ENCODE measurements at regions not wholly inside any gene's neighbourhood (a gene's known extent, or its start where the extent isn't known, plus 50 kb on each side); places are given as distances from the start of the nearest gene placed in this dataset.
"Not testable (repeated sequence)": the region's sequence is repeated elsewhere in the genome, so short reads cannot be mapped to it uniquely, and the experiment has no call there.

DNA sequence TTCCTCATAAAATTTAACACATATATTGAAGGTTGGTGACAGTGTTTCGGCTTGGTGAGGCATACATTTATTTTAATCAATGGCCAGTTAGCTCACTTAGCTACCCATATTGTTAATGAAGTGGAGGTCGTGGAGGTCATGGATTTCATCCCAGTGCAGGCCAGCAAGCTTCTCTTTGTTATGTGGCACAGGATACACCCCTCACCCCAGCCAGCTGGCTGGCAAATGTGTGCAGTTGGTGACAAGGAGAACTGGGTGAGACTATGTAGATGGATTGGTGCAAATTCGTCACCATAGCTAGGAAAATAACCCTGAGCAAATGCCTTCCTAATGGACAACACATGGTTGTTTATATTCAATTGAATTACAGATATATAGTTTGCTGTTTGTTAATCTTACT is 50.5 kb upstream of the FOXP2 start:
- DNase-seq (ENCODE audit: low spot score in 2 of 2) (no peak), FAIRE-seq (no peak)

DNA sequence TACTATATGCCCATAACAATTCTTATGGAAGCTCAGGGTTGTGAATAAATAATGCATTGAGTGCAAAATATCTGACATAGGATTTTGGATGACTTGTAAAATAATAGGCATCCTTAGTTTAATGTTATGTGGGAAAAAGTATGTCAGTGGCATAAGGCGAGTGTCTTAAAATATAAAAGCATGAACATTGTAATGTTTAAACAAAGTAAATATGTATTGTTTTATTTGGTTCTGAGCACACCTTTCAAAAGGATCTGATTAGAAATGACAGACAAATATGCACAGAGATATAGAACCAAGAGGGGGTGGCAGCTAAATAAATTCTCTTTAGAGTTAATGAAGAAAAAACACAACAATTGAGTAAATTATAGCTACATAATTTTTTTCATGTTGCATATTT is 51.3 kb upstream of the FOXP2 start:
- no peak for FAIRE-seq

DNA sequence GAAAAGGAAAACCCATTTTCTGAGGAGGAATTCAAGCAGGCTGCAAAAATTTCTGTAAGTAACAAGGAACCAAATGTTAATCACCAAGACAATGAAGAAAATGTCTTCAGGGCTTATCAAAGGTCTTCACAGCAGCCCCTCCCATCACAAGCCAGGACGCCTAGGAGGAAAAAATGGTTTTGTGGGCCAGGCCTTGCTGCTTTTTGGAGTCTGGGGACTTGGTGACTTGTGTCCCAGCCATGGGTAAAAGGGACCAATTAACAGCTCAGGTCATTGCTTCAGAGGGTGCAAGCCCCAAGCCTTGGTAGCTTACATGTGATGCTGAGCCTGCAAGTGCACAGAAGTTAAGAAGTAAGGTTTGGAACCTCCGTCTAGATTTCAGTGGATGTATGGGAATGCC is 55.7 kb upstream of the FOXP2 start:
- DNase-seq (ENCODE audit: low spot score in 2 of 2) = no peak
- FAIRE-seq = no peak

More for the DNA sequence above, 51.3 kb upstream of the FOXP2 start:
- DNase-seq (ENCODE audit: low spot score in 2 of 2) = no peak

DNA sequence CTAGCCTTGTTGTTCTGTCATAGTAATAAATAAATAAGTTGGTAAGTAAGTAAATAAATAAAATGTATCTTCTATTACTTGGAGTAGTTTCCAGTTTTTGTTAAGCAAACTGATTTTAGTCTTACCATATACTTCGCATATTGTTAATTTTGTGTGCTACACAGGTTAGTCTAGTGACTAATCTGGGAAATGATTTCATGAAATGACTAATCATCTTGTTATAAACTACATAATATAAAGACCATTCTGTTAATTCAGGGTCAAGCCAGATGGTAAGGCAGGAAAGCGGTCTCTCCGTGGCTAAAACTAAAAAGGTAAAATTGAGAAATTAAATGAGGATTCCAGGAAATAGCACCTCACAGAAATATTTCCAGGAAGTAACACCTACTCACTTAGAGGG is 58.5 kb upstream of the FOXP2 start:
- DNase-seq (ENCODE audit: low spot score in 2 of 2) (no peak), FAIRE-seq (no peak)

DNA sequence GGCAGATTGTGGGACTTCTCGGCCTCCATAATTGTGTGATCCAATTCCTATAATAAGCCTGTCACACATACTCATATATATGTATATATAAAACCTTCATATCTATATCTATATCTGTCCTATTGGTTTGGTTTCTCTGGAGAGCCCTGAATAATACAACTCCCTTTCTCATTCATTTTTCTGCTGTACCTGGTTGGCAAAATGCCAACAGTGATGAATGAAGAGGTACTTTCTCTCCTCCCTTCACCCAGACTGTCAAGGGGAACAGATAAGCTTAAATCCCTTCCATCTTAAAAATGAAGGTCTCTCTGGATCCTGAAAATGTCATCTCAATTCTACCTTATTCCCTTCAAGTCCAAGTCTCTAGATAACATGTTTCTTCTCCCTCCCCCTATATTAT is 60.3 kb upstream of the FOXP2 start:
- FAIRE-seq (no peak), DNase-seq (ENCODE audit: low spot score in 2 of 2) (no peak)

DNA sequence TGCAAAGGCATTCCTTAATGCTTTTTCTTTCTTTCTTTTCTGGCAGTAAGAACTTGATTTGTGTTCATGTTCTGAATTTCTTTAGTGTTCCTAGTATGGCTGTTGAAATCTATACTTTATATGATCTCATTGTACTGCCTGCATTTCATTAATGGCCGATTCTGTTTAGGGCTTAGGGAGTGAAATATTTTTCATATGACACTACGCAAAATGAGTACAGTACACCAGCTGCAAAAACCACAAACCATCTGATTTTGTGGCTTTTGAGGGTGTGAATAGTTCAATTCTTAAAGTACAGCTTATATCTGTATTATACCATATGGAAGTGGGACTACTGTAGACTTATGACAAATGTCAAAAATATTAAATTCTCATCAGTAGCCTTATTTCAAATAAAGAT is 69.1 kb upstream of the FOXP2 start:
- DNase-seq (ENCODE audit: low spot score in 2 of 2) (no peak), FAIRE-seq (no peak)

DNA sequence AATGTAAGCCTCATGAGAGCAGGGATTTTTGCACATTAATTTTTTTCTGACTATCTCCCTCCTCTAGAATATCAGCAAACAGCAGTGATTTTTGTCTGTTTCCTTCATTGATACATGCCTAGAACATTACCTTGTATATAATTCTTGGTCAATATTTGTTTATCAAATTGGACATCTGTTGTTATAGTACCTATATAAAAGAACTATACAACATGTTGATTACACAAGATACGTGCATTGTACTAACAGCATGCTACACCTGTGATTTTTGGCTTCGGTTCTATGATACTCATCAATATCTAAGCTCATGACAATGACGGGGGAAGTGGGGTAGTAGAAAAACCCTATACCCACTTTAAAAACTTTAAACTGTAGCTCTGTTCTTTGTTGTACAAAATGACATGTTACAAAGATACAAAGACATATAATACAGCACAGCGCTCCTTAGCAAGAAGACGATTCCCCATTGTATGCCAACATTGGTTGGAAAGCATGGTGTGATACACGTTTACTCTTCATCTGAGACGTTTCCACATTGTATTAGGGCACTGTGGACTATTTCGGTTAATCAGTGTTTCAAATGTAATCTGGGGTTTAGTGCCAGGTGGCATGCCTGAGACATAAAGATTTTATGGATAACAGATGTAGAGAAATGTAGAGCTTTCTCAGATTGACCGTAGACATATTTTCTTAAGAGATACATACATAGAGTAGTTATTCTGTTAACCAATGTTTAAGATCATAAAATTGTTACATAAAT is 70.5 kb upstream of the FOXP2 start:
- FAIRE-seq (no peak), DNase-seq (ENCODE audit: low spot score in 2 of 2) (no peak)

DNA sequence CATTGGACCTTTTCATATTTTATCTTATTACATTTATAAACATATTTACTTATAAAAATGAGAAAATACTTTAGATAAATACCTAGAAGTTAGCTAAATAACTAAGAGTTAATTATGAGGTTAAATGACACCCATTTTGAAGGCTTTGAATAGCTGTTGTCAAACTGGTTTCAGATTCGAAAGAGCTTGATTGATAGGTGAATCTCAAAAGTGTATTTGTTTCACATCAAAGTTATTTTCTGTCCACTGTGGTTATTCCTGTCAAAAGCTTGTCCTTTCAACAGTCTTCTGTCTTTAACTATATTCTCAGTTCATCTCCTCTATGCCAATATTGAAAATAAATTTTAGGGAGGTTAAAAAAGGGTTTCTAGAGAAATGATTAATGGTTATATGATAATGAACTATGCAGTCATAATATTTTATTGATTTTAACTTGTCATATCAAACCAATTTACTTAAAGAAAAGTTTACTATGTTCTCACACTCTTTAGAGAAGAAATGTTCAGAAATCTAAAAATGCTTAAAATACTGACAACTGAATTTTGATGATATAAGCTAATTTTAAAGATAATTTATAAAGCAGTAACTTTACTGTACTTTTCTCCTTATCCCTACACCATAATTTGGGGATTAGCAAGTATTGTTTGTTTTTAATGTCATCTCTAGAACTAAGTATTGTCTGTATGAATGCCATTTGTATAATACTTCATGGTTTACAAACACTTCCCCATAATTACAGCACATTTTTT is 72.0 kb upstream of the FOXP2 start:
- FAIRE-seq = no peak
- DNase-seq (ENCODE audit: low spot score in 2 of 2) = no peak

DNA sequence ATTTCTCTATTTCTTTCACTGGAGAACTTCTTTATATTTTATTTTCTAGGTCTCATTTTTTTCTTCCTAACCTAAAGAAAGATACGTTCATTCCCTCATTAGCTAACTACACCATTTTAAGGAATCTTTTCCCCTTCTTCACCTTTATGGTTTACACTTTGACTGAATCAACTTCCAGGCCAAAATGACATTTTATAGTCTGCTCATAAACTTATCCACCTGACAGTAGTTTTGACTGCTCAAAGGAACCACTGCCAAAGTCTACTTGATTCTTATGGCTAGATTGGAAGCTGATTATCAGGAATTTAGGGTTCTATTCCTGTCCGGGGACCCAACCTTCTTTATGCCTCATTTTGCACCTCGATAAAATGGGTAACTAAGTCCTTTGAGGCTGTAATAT is 73.0 kb upstream of the FOXP2 start:
- FAIRE-seq (no peak), DNase-seq (ENCODE audit: low spot score in 2 of 2) (no peak)

DNA sequence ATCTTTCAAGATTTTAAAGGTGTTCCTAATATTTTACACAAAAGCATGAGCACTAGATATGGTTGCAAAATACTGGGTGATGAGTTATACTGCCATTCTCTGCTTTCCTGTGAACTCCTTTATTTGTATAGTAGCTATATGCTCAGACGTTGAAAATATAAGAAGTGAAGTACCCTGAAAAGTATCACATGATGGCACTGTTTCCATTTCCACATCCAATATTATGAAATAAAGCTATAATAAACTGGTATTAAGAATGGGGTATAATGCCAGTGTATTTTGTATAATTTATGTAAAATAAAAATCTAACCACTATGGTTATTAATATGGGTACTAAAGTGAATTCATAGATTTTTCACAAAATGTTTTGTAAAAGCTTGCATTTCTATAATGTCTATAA is 79.6 kb upstream of the FOXP2 start:
- no peak for FAIRE-seq
- no peak for DNase-seq (ENCODE audit: low spot score in 2 of 2)

DNA sequence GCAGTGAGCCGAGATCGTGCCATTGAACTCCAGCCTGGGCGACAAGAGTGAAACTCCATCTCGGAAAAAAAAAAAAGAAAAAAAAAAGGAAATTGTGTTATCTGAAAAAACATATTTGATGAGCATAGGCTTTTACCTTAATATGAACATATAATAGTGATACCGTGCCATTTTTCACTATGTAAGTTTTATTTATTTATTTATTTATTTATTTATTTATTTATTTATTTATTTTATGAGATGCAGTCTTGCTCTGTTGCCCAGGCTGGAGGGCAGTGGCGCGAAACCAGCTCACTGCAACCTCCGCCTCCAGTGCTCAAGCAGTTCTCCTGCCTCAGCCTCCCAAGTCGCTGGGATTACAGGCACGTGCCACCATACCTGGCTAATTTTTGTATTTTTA is 85.2 kb upstream of the FOXP2 start:
- DNase-seq (ENCODE audit: low spot score in 2 of 2); FAIRE-seq: not testable (repeated sequence)

DNA sequence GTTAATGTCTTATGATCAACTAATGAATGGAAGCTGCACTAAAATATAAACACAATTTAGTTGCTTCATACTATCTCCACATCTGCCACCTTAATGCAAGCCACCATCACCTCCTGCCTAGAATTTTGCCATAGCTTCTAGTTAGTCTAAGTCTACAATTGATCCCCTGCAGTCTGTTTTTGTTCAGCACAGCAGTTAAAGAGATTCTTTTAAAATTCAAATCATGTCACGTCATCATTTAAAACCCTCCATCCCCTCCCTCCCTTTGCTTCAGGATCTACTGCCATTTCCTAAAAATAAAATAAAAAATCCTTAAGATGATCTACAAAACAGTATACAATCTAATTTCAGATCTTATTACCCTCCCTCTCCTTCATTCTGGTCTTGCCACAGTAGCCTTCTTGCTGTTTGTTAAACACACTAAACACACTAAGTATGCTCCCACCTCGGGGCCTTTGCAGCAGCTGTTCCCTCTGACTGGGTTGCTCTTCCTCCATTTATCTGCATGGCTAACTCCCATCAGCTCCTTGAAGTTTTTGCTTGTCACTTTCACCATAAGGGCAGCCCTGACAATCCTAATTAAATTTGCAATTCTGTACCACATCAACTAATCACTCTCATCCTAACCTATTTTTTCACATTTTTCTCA is 97.0 kb upstream of the FOXP2 start:
- DNase-seq (ENCODE audit: low spot score in 2 of 2) (no peak), FAIRE-seq (no peak)

DNA sequence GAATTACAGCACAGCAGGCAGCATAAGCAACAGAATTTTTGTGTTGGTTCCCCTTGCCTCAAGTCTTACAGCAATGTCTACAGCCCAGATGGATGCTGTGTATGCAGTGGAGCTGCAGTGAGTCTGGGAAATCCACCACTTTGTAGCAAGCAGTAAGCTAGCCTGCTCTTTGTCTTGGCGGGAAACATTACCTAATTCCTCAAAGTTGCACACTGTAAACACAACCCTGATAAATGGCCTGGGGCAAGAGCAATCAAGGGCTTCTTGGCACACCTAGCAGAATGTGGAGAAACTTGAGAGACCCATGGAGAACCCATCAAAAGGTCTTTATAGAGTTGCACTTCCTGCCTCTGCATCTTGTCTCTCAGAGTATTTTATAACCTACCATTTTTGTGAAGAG is 102.0 kb upstream of the FOXP2 start:
- DNase-seq (ENCODE audit: low spot score in 2 of 2) (no peak), FAIRE-seq (no peak)

DNA sequence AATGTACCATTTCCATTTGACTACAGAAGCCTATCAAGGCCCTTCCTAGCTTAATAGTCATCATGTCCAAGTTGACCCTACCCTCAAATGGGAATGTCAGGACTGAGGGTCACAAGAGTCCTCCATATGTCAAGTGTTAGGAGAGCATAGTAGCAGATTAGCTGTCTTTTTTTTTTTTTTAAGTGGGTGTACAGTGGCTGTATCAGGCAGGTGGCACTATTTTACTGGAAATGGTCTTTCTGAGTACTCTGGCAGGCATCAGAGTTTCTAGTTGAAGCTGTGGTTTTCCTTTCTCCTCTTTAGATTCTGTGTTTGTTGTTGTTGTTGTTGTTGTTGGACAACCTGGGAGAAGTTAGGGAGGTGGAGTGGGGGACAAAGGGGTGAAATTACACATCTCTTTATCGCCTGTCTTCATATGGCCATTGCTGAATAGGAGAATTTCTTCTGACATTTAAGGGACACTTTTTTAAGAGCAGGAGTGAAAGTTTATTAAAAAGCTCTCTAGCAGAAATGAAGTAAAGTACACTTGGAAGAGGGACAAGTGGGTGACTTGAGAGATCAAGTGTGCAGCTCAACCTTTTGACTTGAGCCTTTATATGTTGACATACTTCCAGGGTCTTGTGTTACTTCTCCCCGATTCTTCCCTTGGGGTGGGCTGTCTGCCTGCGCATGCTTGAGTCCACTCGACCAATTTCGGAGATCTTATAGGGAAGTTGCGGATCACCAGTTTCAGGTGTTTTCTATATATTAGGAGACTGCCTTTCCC is 104.1 kb upstream of the FOXP2 start:
- no peak for DNase-seq (ENCODE audit: low spot score in 2 of 2)
- FAIRE-seq = no peak

DNA sequence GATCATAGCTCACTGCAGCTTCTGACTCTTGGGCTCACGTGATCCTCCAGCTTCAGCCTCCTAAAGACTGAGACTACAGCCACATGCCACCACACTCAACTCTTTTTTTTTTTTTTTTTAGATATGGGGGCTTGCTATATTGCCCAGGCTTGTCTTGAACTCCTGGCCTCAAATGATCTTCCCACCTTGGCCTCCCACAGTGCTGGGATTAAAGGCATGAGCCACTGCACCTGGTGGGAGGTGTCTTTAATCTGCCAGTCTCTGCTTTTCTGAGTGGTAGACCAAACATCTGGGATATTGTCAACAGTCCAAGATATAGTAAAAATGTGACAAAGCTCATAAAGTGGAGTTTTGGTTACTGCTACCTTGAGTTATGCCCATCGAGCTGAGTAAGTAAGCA is 104.9 kb upstream of the FOXP2 start:
- DNase-seq (ENCODE audit: low spot score in 2 of 2) = no peak
- FAIRE-seq = no peak

DNA sequence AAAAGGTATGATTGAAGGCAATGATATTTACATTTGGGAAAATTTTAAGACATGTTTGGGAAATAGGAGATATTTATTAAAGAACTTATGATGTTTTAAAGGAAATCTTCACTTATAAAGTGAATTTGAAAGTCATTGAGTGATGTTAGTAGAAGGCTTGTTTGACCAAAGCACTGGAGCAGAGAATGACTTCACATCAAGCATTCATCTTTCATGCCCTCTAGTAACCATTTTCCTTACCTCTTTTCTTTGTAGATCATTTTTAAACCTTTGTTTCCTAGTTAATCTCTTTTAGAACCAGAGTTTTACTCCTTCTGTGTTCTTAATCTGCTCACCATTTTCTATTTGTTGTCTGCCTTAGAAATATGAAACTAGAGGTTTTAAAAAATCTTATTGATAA is 111.3 kb upstream of the FOXP2 start:
- FAIRE-seq = no peak
- DNase-seq (ENCODE audit: low spot score in 2 of 2) = no peak

DNA sequence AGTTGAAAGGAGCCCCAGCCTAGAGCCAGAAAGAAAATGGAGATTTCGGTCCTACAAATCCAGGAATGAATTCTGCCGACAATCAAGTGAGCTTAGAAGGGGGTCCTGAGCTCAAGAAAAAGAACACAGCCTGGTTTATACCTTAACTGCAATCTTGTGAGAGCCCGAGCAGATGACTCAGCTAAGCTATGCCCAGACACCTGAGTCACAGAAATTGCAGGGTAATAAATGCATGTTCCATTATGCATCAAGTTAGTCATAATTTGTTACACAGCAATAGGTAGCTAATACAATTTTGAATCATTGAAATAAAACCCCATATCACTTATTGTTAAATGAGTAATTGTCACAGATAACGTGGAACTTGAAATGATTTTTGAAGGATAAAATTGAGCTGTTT is 111.8 kb upstream of the FOXP2 start:
- DNase-seq (ENCODE audit: low spot score in 2 of 2) = no peak
- no peak for FAIRE-seq

DNA sequence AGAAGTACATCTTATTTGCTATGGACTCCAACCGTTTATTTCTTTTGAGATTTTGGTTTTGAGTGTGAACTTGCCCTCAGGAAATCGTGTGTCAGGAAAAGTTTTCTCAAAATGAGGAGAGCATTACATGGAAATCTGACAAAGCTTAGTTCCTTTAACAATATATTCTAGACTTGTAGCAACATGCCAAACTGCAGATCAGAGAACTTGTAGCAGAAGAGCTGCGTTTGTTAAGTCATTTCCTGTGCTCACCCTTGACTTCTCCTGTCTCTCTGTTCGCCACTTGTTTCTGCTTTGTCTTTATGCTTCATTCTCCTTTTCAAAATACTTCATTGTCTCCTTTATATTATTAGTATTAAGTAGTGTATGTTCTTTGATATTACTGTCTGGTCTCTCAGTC is 116.6 kb upstream of the FOXP2 start:
- DNase-seq (ENCODE audit: low spot score in 2 of 2) (no peak), FAIRE-seq (no peak)

DNA sequence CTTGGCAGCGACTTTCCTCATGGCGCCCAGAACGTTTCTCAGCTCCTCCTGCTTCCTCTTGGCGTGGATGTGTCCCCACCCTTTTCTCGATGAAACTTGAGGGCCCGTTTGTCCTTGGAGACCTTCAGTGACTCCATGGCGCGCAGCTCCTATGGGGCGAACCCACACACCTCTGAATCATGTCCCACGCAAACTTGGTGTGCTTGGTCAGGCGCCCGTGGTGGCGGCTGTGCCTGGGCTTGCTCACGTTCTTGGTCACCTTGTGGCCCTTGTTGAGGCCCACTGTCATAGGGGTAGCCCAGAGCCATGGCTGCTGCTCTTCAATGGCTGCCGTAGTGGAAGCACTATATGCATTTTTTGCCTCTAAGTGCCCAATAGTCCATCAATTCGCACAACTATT is 117.5 kb upstream of the FOXP2 start:
- FAIRE-seq (no peak), DNase-seq (ENCODE audit: low spot score in 2 of 2) (no peak)

DNA sequence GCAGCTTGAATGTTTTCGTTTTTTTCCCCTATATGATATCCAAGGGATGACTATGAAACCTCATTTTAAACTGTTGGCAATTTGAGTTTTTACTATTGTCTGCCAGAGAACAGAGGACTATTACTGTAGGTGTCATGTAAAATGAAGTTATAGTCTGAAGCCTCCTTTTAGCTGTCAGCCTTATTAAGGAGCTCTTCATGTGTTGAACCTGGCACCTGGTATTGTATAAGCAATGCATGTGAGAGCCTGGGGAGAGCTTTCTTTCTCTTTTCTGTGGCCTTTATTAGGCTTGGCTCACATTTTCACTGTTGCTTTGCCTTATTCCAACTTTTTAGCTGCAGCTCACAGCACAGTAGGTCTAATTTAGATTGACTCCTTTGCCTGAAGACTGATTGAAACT is 119.1 kb upstream of the FOXP2 start:
- FAIRE-seq (no peak), DNase-seq (ENCODE audit: low spot score in 2 of 2) (no peak)

DNA sequence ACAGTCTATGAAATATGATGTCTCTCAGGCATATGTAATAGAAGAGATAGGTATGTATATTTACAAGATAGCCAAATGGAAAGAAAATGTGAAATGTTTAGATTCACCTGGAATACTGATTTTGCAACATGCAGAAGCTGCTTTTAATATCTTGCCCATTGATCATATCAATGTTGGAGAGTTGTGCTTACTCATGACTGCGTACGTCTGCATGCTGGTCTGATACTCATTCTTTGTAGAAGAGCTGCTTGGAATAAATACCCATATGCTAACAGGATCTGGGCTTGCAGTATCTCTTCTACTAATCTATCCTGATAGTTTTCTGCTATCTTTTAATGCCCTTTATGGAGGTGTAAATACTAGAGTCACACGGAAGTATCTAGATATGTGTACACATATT is 120.6 kb upstream of the FOXP2 start:
- DNase-seq (ENCODE audit: low spot score in 2 of 2) = no peak
- no peak for FAIRE-seq
